HG02571 (cell line): ENCODE measurements at regions not wholly inside any gene's neighbourhood (a gene's known extent, or its start where the extent isn't known, plus 50 kb on each side); places are given as distances from the start of the nearest gene placed in this dataset.

ENCODE experiments used
- ATAC-seq: cut with Tn5 transposase; IDR thresholded peaks from one replicate; pipeline ENCODE4 v1.9.1; 2021; ENCODE audit warnings: mild to moderate bottlenecking, moderate library complexity; ENCODE audit not compliant: unreplicated experiment

GRCh38 chr2:12795851-12796250 is 79.1 kb downstream of the TRIB2 start:
- ATAC-seq = no peak

- no peak for ATAC-seq
Observed at GRCh38 chr2:12796657-12797056, 79.9 kb downstream of the TRIB2 start.

GRCh38 chr2:12797815-12798214 is 81.1 kb downstream of the TRIB2 start:
- no peak for ATAC-seq

GRCh38 chr2:12803607-12804006 is 86.9 kb downstream of the TRIB2 start:
- no peak for ATAC-seq

- ATAC-seq = no peak
Observed at GRCh38 chr2:12804091-12804856, 87.5 kb downstream of the TRIB2 start.

GRCh38 chr2:12805033-12805432 is 88.3 kb downstream of the TRIB2 start:
- ATAC-seq = no peak

GRCh38 chr2:12806549-12807242 is 90.0 kb downstream of the TRIB2 start:
- ATAC-seq = no peak

- ATAC-seq = no peak
Observed at GRCh38 chr2:12807907-12808810, 91.4 kb downstream of the TRIB2 start.

GRCh38 chr2:12809526-12809925 is 92.8 kb downstream of the TRIB2 start:
- ATAC-seq = no peak

GRCh38 chr2:12811916-12812315 is 95.2 kb downstream of the TRIB2 start:
- no peak for ATAC-seq

- ATAC-seq = no peak
Observed at GRCh38 chr2:12813166-12813565, 96.4 kb downstream of the TRIB2 start.

GRCh38 chr2:12816379-12817306 is 99.9 kb downstream of the TRIB2 start:
- ATAC-seq = no peak

GRCh38 chr2:12817870-12818269 is 101.1 kb downstream of the TRIB2 start:
- ATAC-seq = no peak

- no peak for ATAC-seq
Observed at GRCh38 chr2:12818416-12819102, 101.8 kb downstream of the TRIB2 start.

GRCh38 chr2:12819103-12819475 is 102.4 kb downstream of the TRIB2 start:
- ATAC-seq = no peak

GRCh38 chr2:12819721-12820120 is 103.0 kb downstream of the TRIB2 start:
- ATAC-seq = no peak

GRCh38 chr2:12821656-12822055 is 104.9 kb downstream of the TRIB2 start:
- no peak for ATAC-seq

GRCh38 chr2:12824351-12824777 is 107.6 kb downstream of the TRIB2 start:
- no peak for ATAC-seq

- ATAC-seq = no peak
Observed at GRCh38 chr2:12824778-12825379, 108.1 kb downstream of the TRIB2 start.
